ENCODE measurements at regions not wholly inside any gene's neighbourhood (a gene's known extent, or its start where the extent isn't known, plus 50 kb on each side); places are given as distances from the start of the nearest gene placed in this dataset.

DNA sequence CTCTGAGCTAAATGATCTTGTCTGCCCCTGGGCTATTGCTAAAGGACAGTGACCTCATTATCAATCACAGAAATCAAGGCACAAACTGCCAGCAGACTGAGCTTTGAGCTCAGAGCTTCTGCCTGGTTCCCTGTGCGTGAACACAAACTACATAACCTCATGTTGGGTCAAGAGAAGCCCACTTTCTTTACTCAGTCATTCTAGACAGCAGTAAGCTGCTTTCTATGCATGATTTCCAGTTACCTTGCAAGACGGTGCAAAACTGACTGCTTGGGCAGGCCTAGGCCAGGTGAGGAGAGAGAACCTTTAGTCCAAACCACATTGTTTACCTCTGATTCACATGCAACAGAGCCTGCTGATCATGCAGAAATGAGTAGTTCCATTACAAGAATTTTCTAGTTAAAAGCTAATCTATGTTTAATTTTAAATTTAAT, 75.1 kb downstream of the ARRDC4 start:
- H3K4me3 ChIP-seq (replicated peaks in 1 of 4; ENCODE audit: control extremely low read depth in 1 of 4, insufficient read depth in 1 of 4, low read depth in 3 of 4, low read length in 4 of 4) = no peak overlapping the region
- no peak overlapping the region for H3K9ac ChIP-seq (ENCODE audit: insufficient read depth, low read length)
- TF ChIP-seq EZH2 (IDR thresholded peaks at IDR 0.05; ENCODE audit: low read length, missing control alignments) = no peak
- TF ChIP-seq, protein P1, sequence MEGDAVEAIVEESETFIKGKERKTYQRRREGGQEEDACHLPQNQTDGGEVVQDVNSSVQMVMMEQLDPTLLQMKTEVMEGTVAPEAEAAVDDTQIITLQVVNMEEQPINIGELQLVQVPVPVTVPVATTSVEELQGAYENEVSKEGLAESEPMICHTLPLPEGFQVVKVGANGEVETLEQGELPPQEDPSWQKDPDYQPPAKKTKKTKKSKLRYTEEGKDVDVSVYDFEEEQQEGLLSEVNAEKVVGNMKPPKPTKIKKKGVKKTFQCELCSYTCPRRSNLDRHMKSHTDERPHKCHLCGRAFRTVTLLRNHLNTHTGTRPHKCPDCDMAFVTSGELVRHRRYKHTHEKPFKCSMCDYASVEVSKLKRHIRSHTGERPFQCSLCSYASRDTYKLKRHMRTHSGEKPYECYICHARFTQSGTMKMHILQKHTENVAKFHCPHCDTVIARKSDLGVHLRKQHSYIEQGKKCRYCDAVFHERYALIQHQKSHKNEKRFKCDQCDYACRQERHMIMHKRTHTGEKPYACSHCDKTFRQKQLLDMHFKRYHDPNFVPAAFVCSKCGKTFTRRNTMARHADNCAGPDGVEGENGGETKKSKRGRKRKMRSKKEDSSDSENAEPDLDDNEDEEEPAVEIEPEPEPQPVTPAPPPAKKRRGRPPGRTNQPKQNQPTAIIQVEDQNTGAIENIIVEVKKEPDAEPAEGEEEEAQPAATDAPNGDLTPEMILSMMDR (conservative IDR thresholded peaks at IDR 0.05 in 1 of 2, IDR thresholded peaks at IDR 0.05 in 1 of 2; ENCODE audit: low read depth in 1 of 2, low read length in 2 of 2) = no peak
- no peaks in the 10 kb centered on the region for H4K20me1 ChIP-seq (ENCODE audit: control insufficient read depth, extremely low read depth, insufficient read depth, low read length)
- no peak overlapping the region for H3K4me2 ChIP-seq (ENCODE audit: extremely low read depth, insufficient read depth, low read length)
- no peaks in the 10 kb centered on the region for H3K27me3 ChIP-seq (ENCODE audit: control insufficient read depth, insufficient read depth, low read length)
- H3K9me3 ChIP-seq (ENCODE audit: control insufficient read depth, insufficient read depth, low read depth, low read length) = no peaks in the 10 kb centered on the region
- no peaks in the 10 kb centered on the region for H3K36me3 ChIP-seq (ENCODE audit: control insufficient read depth, insufficient read depth, low read length)
- no peaks in the 10 kb centered on the region for H3K4me1 ChIP-seq (ENCODE audit: control insufficient read depth, extremely low read depth, insufficient read depth, low read length)
- DNase-seq (ENCODE audit: low read depth in 2 of 2) = no peak
- no peaks in the 10 kb centered on the region for H3K79me2 ChIP-seq (ENCODE audit: control insufficient read depth, insufficient read depth, low read length)
- H3K27ac ChIP-seq (ENCODE audit: insufficient read depth, low read length) = no peak overlapping the region
- no peak overlapping the region for H2AFZ ChIP-seq (ENCODE audit: low read length)

DNA sequence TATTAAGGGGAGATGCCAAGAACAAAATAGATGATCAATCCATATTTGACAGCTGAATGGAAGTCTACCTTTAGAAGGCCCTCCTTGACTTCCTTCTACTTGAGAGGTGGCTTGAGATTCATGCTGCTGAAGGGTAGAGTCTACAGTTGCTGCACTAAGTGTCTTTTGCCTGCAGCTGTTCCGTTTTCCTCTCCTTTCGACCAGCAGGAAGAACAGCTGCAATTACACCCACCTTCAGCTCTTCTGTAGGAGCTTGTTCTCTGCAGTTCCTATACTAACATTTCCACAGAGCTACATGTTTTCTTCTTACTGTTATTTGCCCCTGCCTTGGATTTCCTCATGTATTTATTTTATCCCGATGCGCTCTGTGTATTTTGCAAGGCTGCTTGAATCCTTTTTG, 79.1 kb downstream of the ARRDC4 start:
- no peak for TF ChIP-seq EZH2 (IDR thresholded peaks at IDR 0.05; ENCODE audit: low read length, missing control alignments)
- TF ChIP-seq, protein P1 (conservative IDR thresholded peaks at IDR 0.05 in 1 of 2, IDR thresholded peaks at IDR 0.05 in 1 of 2; ENCODE audit: low read depth in 1 of 2, low read length in 2 of 2) = no peak
- no peak overlapping the region for H3K27ac ChIP-seq (ENCODE audit: insufficient read depth, low read length)
- H3K4me3 ChIP-seq (replicated peaks in 1 of 4; ENCODE audit: control extremely low read depth in 1 of 4, insufficient read depth in 1 of 4, low read depth in 3 of 4, low read length in 4 of 4) = no peak overlapping the region
- no peak overlapping the region for H3K4me2 ChIP-seq (ENCODE audit: extremely low read depth, insufficient read depth, low read length)
- no peak overlapping the region for H3K9ac ChIP-seq (ENCODE audit: insufficient read depth, low read length)
- H4K20me1 ChIP-seq (ENCODE audit: control insufficient read depth, extremely low read depth, insufficient read depth, low read length) = no peaks in the 10 kb centered on the region
- H3K36me3 ChIP-seq (ENCODE audit: control insufficient read depth, insufficient read depth, low read length) = no peaks in the 10 kb centered on the region
- H2AFZ ChIP-seq (ENCODE audit: low read length) = no peak overlapping the region
- H3K27me3 ChIP-seq (ENCODE audit: control insufficient read depth, insufficient read depth, low read length) = no peaks in the 10 kb centered on the region
- no peak for DNase-seq (ENCODE audit: low read depth in 2 of 2)
- H3K9me3 ChIP-seq (ENCODE audit: control insufficient read depth, insufficient read depth, low read depth, low read length) = no peaks in the 10 kb centered on the region
- no peaks in the 10 kb centered on the region for H3K4me1 ChIP-seq (ENCODE audit: control insufficient read depth, extremely low read depth, insufficient read depth, low read length)
- H3K79me2 ChIP-seq (ENCODE audit: control insufficient read depth, insufficient read depth, low read length) = no peaks in the 10 kb centered on the region

DNA sequence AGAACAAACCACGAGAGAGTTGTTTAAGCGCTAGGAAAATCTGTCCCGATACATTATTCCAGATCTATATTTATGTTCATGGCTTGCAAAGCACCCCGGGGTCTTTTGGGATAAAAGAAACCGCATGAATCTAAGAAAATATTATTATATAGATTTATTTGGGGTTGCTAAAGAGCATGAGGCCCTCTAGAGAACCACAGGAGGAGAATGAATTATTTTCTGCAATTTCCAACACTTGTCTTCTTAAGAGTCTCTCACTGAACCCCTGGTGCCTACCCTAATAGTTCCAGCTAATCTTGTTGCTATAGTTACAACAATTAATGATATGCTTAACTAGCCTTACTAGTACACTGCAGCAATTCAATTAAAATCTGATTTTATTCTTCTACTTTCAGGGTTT, 79.6 kb downstream of the ARRDC4 start:
- no peak for TF ChIP-seq EZH2 (IDR thresholded peaks at IDR 0.05; ENCODE audit: low read length, missing control alignments)
- TF ChIP-seq, protein P1 (conservative IDR thresholded peaks at IDR 0.05 in 1 of 2, IDR thresholded peaks at IDR 0.05 in 1 of 2; ENCODE audit: low read depth in 1 of 2, low read length in 2 of 2) = no peak
- Histone ChIP-seq H3K79me2 (ENCODE audit: control insufficient read depth, insufficient read depth, low read length) (no peaks in the 10 kb centered on the region), H3K36me3 (ENCODE audit: control insufficient read depth, insufficient read depth, low read length) (no peaks in the 10 kb centered on the region), H2AFZ (ENCODE audit: low read length) (no peak overlapping the region), H3K4me3 (replicated peaks in 1 of 4; ENCODE audit: control extremely low read depth in 1 of 4, insufficient read depth in 1 of 4, low read depth in 3 of 4, low read length in 4 of 4) (no peak overlapping the region), H3K4me2 (ENCODE audit: extremely low read depth, insufficient read depth, low read length) (no peak overlapping the region), H3K9me3 (ENCODE audit: control insufficient read depth, insufficient read depth, low read depth, low read length) (no peaks in the 10 kb centered on the region), H4K20me1 (ENCODE audit: control insufficient read depth, extremely low read depth, insufficient read depth, low read length) (no peaks in the 10 kb centered on the region), H3K4me1 (ENCODE audit: control insufficient read depth, extremely low read depth, insufficient read depth, low read length) (no peaks in the 10 kb centered on the region), H3K27me3 (ENCODE audit: control insufficient read depth, insufficient read depth, low read length) (no peaks in the 10 kb centered on the region), H3K9ac (ENCODE audit: insufficient read depth, low read length) (no peak overlapping the region), H3K27ac (ENCODE audit: insufficient read depth, low read length) (no peak overlapping the region)
- no peak for DNase-seq (ENCODE audit: low read depth in 2 of 2)
